ENCODE measurements at regions not wholly inside any gene's neighbourhood (a gene's known extent, or its start where the extent isn't known, plus 50 kb on each side); places are given as distances from the start of the nearest gene placed in this dataset.

DNA sequence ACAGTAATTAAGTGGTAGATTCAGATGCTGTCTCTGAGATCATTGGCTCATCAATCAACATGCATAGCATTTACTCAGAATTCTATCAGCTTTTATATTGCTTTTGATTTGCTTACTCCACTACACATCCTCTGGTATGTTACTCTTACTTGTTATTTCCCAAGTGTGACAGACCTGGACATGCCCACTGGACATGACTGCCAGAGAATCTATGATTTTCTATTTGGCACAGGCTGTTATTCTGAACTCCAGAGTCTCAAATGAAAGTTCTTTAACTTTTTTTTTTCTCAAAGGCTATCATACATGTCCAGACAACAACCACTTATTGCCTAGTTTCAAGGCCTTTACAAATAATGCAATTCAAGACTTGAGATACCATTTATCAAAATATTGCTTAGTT lies 116.1 kb upstream of the ARHGAP24 start:
- H3K36me3 ChIP-seq (ENCODE audit: low read length), result no peaks in the 10 kb centered on the region
- TF ChIP-seq, protein P1, sequence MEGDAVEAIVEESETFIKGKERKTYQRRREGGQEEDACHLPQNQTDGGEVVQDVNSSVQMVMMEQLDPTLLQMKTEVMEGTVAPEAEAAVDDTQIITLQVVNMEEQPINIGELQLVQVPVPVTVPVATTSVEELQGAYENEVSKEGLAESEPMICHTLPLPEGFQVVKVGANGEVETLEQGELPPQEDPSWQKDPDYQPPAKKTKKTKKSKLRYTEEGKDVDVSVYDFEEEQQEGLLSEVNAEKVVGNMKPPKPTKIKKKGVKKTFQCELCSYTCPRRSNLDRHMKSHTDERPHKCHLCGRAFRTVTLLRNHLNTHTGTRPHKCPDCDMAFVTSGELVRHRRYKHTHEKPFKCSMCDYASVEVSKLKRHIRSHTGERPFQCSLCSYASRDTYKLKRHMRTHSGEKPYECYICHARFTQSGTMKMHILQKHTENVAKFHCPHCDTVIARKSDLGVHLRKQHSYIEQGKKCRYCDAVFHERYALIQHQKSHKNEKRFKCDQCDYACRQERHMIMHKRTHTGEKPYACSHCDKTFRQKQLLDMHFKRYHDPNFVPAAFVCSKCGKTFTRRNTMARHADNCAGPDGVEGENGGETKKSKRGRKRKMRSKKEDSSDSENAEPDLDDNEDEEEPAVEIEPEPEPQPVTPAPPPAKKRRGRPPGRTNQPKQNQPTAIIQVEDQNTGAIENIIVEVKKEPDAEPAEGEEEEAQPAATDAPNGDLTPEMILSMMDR (IDR thresholded peaks at IDR 0.05; ENCODE audit: insufficient read depth, low read length, poor library complexity, severe bottlenecking), result no peak
- TF ChIP-seq EZH2phosphoT487 (conservative IDR thresholded peaks at IDR 0.05; ENCODE audit: low read length), result no peak

DNA sequence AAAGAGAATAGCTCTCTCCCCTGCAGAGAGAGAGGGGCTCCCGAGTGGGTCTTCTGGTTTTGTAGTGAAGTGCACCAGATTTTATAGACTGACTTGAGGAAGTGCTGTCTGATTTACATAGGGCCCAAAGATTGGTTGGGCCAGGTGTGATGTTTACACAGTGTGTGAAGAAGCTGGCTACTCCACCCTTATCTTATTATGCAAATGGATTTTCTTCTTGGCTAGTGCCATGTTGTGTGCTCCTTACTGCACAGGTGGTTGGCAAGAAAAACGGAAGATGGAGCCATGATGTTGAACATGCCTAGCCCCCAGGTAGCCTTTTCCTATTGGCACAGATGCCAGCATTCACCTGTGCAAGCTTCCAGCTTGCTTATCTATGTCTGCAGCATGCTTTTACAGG lies 112.4 kb upstream of the ARHGAP24 start:
- H3K27ac ChIP-seq (ENCODE audit: low read depth, low read length), result no peak overlapping the region
- no peaks in the 10 kb centered on the region for H3K79me2 ChIP-seq (ENCODE audit: insufficient read depth, low read length)
- H2AFZ ChIP-seq (ENCODE audit: low read depth, low read length, severe bottlenecking), result no peak overlapping the region
- H4K20me1 ChIP-seq (ENCODE audit: low read depth, low read length), result no peaks in the 10 kb centered on the region
- no peak overlapping the region for H3K9ac ChIP-seq (ENCODE audit: low read length)
- H3K4me3 ChIP-seq (ENCODE audit: insufficient read depth, low read length, poor library complexity, severe bottlenecking), result no peak overlapping the region
- H3K9me3 ChIP-seq (ENCODE audit: insufficient read depth, low read length), result no peaks in the 10 kb centered on the region
- H3K4me2 ChIP-seq (ENCODE audit: low read depth, low read length, poor library complexity, severe bottlenecking), result no peak overlapping the region
- no peaks in the 10 kb centered on the region for H3F3A ChIP-seq (ENCODE audit: insufficient read depth)
- H3K36me3 ChIP-seq (ENCODE audit: low read length), result no peaks in the 10 kb centered on the region
- H3K9me2 ChIP-seq (replicated peaks; ENCODE audit: insufficient read depth, low read length), result no peaks in the 10 kb centered on the region
- TF ChIP-seq EZH2phosphoT487 (conservative IDR thresholded peaks at IDR 0.05; ENCODE audit: low read length), result no peak
- TF ChIP-seq, protein P1 (IDR thresholded peaks at IDR 0.05; ENCODE audit: insufficient read depth, low read length, poor library complexity, severe bottlenecking), result no peak
- no peaks in the 10 kb centered on the region for H3K27me3 ChIP-seq (ENCODE audit: low read length)

More for the DNA sequence above, 116.1 kb upstream of the ARHGAP24 start:
- Histone ChIP-seq H3K79me2 (ENCODE audit: insufficient read depth, low read length) (no peaks in the 10 kb centered on the region), H4K20me1 (ENCODE audit: low read depth, low read length) (no peaks in the 10 kb centered on the region), H3K4me2 (ENCODE audit: low read depth, low read length, poor library complexity, severe bottlenecking) (no peak overlapping the region), H3K9me3 (ENCODE audit: insufficient read depth, low read length) (no peaks in the 10 kb centered on the region), H3K27ac (ENCODE audit: low read depth, low read length) (no peak overlapping the region), H2AFZ (ENCODE audit: low read depth, low read length, severe bottlenecking) (no peak overlapping the region), H3K4me3 (ENCODE audit: insufficient read depth, low read length, poor library complexity, severe bottlenecking) (no peak overlapping the region), H3F3A (ENCODE audit: insufficient read depth) (no peaks in the 10 kb centered on the region), H3K9me2 (replicated peaks; ENCODE audit: insufficient read depth, low read length) (no peaks in the 10 kb centered on the region), H3K9ac (ENCODE audit: low read length) (no peak overlapping the region), H3K27me3 (ENCODE audit: low read length) (no peaks in the 10 kb centered on the region)

DNA sequence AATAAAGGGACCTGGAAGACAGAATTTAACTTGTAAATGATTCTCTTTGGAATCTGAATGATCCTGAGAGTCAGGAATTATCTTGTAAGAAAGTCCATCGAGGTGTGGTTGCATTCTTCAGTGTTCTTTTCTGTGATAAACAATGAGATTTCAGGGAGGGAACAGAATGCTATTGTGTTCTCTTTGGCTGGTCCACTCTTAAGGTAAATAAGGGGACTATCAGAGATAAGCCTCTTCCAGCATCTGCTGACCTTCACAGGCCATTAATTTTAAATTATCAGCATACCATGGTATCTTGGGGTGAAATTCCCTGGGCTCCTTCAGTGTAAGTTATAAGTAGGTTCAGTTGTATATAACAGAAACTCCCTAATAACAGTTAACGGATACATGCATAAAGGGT lies 107.1 kb upstream of the ARHGAP24 start:
- Histone ChIP-seq H3K9me2 (replicated peaks; ENCODE audit: insufficient read depth, low read length) (no peaks in the 10 kb centered on the region), H3K27ac (ENCODE audit: low read depth, low read length) (no peak overlapping the region), H2AFZ (ENCODE audit: low read depth, low read length, severe bottlenecking) (no peak overlapping the region), H3K27me3 (ENCODE audit: low read length) (no peaks in the 10 kb centered on the region), H3K4me2 (ENCODE audit: low read depth, low read length, poor library complexity, severe bottlenecking) (no peak overlapping the region), H3K36me3 (ENCODE audit: low read length) (no peaks in the 10 kb centered on the region), H3K79me2 (ENCODE audit: insufficient read depth, low read length) (no peaks in the 10 kb centered on the region), H3K9me3 (ENCODE audit: insufficient read depth, low read length) (no peaks in the 10 kb centered on the region), H3F3A (ENCODE audit: insufficient read depth) (no peaks in the 10 kb centered on the region; the same call in 1 of the 2 replicates), H3K9ac (ENCODE audit: low read length) (no peak overlapping the region), H3K4me3 (ENCODE audit: insufficient read depth, low read length, poor library complexity, severe bottlenecking) (no peak overlapping the region), H4K20me1 (ENCODE audit: low read depth, low read length) (no peaks in the 10 kb centered on the region)
- TF ChIP-seq, protein P1 (IDR thresholded peaks at IDR 0.05; ENCODE audit: insufficient read depth, low read length, poor library complexity, severe bottlenecking), result no peak
- no peak for TF ChIP-seq EZH2phosphoT487 (conservative IDR thresholded peaks at IDR 0.05; ENCODE audit: low read length)

Data from SU-DHL-6 (cell line).